PC-3 (cell line): ENCODE measurements at regions not wholly inside any gene's neighbourhood (a gene's known extent, or its start where the extent isn't known, plus 50 kb on each side); places are given as distances from the start of the nearest gene placed in this dataset.

Experiments used
- ATAC-seq: fragments of 200-7000 bp; cut with Tn5 transposase; 2 replicates; pipeline ENCODE4 v1.9.1; 2020; ENCODE audit warnings: mild to moderate bottlenecking, moderate library complexity
- BruUV-seq: library from RNA; stranded (reverse); fragments of 400-500 nt; replicated peaks from 2 replicates; lab custom pipeline; 2021; lab: Mats Ljungman, UMichigan
- CTCF ChIA-PET: fragments of 300-600 bp; sonication (Branson Sonifier 250); formaldehyde crosslinking; loops from one replicate; lab custom pipeline; 2022; ENCODE audit warnings: antibody characterized with exemption; lab: Charles Lee
- POLR2A ChIA-PET: fragments of 300-600 bp; sonication (Branson Sonifier 250); formaldehyde crosslinking; loops from one replicate; lab custom pipeline; 2022; ENCODE audit warnings: antibody characterized with exemption; ENCODE audit not compliant: unreplicated experiment; lab: Charles Lee
- DNase-seq: peaks from one replicate; pipeline ENCODE4 v3.0.0-alpha.2; 2015
- H2AFZ ChIP-seq: fragments of 300-600 bp; sonication (generic); 2 replicates; pipeline ENCODE4 v1.6.0; 2016; ENCODE audit warnings: antibody characterized with exemption, low read length
- H3F3A ChIP-seq: fragments of 300-600 bp; sonication (generic); one replicate; pipeline ENCODE4 v1.6.0; 2017; ENCODE audit warnings: antibody characterized with exemption, low read length, control low read depth, mild to moderate bottlenecking; ENCODE audit not compliant: unreplicated experiment
- H3K27ac ChIP-seq: fragments of 300-600 bp; sonication (generic); 2 replicates; pipeline ENCODE4 v1.5.1; 2016; ENCODE audit warnings: mild to moderate bottlenecking, low read length
- H3K27me3 ChIP-seq: fragments of 300-600 bp; sonication (generic); 2 replicates; pipeline ENCODE4 v1.6.1; 2016; ENCODE audit warnings: low read length, mixed read lengths
- H3K36me3 ChIP-seq: fragments of 300-600 bp; sonication (generic); 2 replicates; pipeline ENCODE4 v1.6.1; 2016; ENCODE audit warnings: low read depth, mixed run types, low read length, mixed read lengths
- H3K4me1 ChIP-seq: fragments of 300-600 bp; sonication (generic); 2 replicates; pipeline ENCODE4 v1.5.1; 2016; ENCODE audit warnings: low read length; ENCODE audit not compliant: insufficient read depth
- H3K4me2 ChIP-seq: fragments of 300-600 bp; sonication (generic); 2 replicates; pipeline ENCODE4 v1.6.0; 2016; ENCODE audit warnings: low read length
- H3K4me3 ChIP-seq: fragments of 300-600 bp; sonication (generic); 2 replicates; pipeline ENCODE4 v1.5.1; 2016; ENCODE audit warnings: mild to moderate bottlenecking, low read length, mixed read lengths
- H3K79me2 ChIP-seq: fragments of 300-600 bp; sonication (generic); 2 replicates; pipeline ENCODE4 v1.6.1; 2017; ENCODE audit warnings: low read length, mixed read lengths
- H3K9ac ChIP-seq: fragments of 300-600 bp; sonication (generic); 2 replicates; pipeline ENCODE4 v1.6.0; 2016; ENCODE audit warnings: mild to moderate bottlenecking, low read length
- H3K9me2 ChIP-seq: fragments of 300-600 bp; sonication (generic); replicated peaks from 2 replicates; pipeline ENCODE4 v1.6.1; 2016; ENCODE audit warnings: mixed run types, low read length, mixed read lengths
- H3K9me3 ChIP-seq: fragments of 300-600 bp; sonication (generic); 2 replicates; pipeline ENCODE4 v1.6.1; 2016; ENCODE audit warnings: low read length, mixed read lengths
- H4K20me1 ChIP-seq: fragments of 300-600 bp; sonication (generic); 2 replicates; pipeline ENCODE4 v1.6.1; 2016; ENCODE audit warnings: low read length, mixed read lengths
- EZH2 ChIP-seq: fragments of 300-600 bp; sonication (generic); IDR thresholded peaks from one replicate; pipeline ENCODE4 v1.6.1; 2017; ENCODE audit warnings: antibody characterized with exemption, mild to moderate bottlenecking, low read length; ENCODE audit not compliant: unreplicated experiment
- EZH2phosphoT487 ChIP-seq: fragments of 300-600 bp; sonication (generic); IDR thresholded peaks from 2 replicates; pipeline ENCODE4 v1.6.1; 2018; ENCODE audit warnings: mild to moderate bottlenecking, antibody characterized with exemption, low read length, borderline replicate concordance
- intact Hi-C: fragments of 100-400 bp; cut with micrococcal nuclease; formaldehyde crosslinking; loops from 2 replicates; pipeline ENCODE4 v1.9.0; 2023
- TF ChIP-seq, protein P1 (sequence below): fragments of 300-600 bp; sonication (generic); conservative IDR thresholded peaks from 2 replicates; pipeline ENCODE4 v1.5.1; 2017; ENCODE audit warnings: antibody characterized with exemption, low read depth, mild to moderate bottlenecking, low read length

DNA sequence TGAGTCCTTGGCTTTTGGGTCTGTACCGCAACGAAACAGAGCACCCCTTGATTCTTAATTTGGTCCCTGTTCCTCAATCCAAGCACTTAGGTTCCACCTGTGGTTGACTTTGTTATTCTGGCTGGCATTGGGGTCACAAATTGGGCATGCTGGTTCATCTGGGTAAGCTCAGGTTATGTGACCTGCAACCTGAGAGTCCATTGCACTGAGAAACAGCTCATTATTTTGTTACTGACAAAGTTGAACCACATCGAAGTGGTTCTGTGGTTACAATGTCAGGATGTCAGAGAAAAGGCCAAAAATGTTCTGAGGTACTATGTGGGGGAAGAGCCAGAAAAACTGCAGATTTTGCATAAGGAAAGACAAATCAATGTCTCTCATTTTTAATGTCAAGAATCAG is 74.2 kb downstream of the ZNF621 start:
- ChIA-PET CTCF (no interaction called here), POLR2A (no interaction called here)
- Histone ChIP-seq H3K4me2 (no peak overlapping the region), H3K36me3 (no peaks in the 10 kb centered on the region), H3K4me1 (peaks cover 4% of the 10 kb centered on the region; the same call in 1 of the 2 replicates), H3F3A (no peaks in the 10 kb centered on the region), H3K9me3 (no peaks in the 10 kb centered on the region), H2AFZ (no peak overlapping the region), H3K4me3 (no peak overlapping the region), H3K9me2 (no peaks in the 10 kb centered on the region), H3K27ac (no peak overlapping the region), H4K20me1 (no peaks in the 10 kb centered on the region), H3K27me3 (peaks cover 19% of the 10 kb centered on the region; the same call in 1 of the 2 replicates), H3K9ac (no peak overlapping the region), H3K79me2 (no peaks in the 10 kb centered on the region)
- intact Hi-C loops, result no loop called here
- DNase-seq (no peak), ATAC-seq (no peak)
- TF ChIP-seq, protein P1, sequence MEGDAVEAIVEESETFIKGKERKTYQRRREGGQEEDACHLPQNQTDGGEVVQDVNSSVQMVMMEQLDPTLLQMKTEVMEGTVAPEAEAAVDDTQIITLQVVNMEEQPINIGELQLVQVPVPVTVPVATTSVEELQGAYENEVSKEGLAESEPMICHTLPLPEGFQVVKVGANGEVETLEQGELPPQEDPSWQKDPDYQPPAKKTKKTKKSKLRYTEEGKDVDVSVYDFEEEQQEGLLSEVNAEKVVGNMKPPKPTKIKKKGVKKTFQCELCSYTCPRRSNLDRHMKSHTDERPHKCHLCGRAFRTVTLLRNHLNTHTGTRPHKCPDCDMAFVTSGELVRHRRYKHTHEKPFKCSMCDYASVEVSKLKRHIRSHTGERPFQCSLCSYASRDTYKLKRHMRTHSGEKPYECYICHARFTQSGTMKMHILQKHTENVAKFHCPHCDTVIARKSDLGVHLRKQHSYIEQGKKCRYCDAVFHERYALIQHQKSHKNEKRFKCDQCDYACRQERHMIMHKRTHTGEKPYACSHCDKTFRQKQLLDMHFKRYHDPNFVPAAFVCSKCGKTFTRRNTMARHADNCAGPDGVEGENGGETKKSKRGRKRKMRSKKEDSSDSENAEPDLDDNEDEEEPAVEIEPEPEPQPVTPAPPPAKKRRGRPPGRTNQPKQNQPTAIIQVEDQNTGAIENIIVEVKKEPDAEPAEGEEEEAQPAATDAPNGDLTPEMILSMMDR, result no peak
- no peak for TF ChIP-seq EZH2phosphoT487
- TF ChIP-seq EZH2, result no peak
- BruUV-seq, result no TSS peak

DNA sequence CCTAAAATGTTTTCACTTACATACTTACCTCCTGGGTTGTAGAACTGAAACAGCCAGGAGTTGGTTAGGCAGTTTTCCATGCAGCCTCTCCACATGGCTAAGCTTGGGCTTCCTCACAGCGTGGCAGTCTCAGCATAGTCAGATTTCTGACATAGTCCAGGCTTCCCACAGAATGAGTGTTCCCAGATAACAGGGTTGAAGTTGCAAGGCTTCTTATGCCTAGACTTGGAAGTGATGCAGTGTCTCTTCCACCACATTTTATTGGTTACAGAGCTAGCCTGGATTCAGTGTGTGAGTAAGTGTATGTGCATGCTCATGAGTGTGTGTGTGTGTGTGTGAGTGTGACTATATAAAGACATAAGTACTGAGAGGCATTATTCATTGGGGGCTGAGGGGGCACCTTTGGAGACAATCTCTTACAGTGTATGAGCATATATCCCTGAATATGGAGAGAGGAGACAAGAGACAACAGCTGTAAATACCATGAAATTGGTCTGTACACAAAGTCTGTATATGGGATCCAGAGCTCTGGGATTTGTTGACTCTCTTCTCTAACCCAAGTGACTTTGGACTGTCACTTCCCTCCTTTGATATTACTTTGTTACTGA is 78.1 kb downstream of the ZNF621 start:
- peaks cover 19% of the 10 kb centered on the region; the same call in 1 of the 2 replicates for H3K27me3 ChIP-seq
- TF ChIP-seq EZH2phosphoT487 (no peak), EZH2 (no peak)
- ATAC-seq (no peak), DNase-seq (no peak)
- H3K4me3 ChIP-seq, result no peak overlapping the region
- H2AFZ ChIP-seq, result no peak overlapping the region
- no peak overlapping the region for H3K9ac ChIP-seq
- H3F3A ChIP-seq, result no peaks in the 10 kb centered on the region
- H3K9me3 ChIP-seq, result no peaks in the 10 kb centered on the region
- H3K4me1 ChIP-seq, result no peaks in the 10 kb centered on the region
- H3K79me2 ChIP-seq, result no peaks in the 10 kb centered on the region
- POLR2A ChIA-PET, result no interaction called here
- no peaks in the 10 kb centered on the region for H3K9me2 ChIP-seq
- no TSS peak for BruUV-seq
- CTCF ChIA-PET, result interaction anchor here (0.7 kb wide), 1 partner anchor 17 kb away, joined by 5 read pairs; no protein-coding TSS in a partner anchor
- H3K27ac ChIP-seq, result no peak overlapping the region
- H3K36me3 ChIP-seq, result no peaks in the 10 kb centered on the region
- H3K4me2 ChIP-seq, result no peak overlapping the region
- H4K20me1 ChIP-seq, result no peaks in the 10 kb centered on the region
- intact Hi-C loops, result no loop called here

DNA sequence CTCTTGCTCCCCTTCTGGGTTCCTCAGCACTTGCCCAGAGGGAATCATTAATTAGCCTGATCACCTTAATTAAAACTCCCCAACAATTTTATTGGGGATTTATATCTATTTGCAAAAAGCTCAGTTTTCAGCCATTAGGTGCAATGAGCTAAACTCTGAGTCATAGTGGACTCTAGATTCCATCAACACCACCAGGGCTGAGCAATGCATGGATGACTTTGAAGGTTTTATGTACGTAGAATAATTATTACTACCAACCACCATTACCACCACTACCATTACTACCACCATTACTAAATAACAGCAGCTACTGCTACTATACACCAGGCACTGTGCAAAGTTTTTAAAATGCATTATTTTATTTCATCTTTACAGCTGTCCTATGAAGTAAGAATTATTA is 81.2 kb downstream of the ZNF621 start:
- intact Hi-C loops, result no loop called here
- Histone ChIP-seq H3K36me3 (no peaks in the 10 kb centered on the region), H3F3A (no peaks in the 10 kb centered on the region), H2AFZ (no peak overlapping the region), H3K9me2 (no peaks in the 10 kb centered on the region), H3K4me3 (no peak overlapping the region), H3K79me2 (no peaks in the 10 kb centered on the region), H3K27ac (no peak overlapping the region), H3K4me1 (no peaks in the 10 kb centered on the region), H3K9me3 (no peaks in the 10 kb centered on the region), H3K9ac (no peak overlapping the region), H4K20me1 (no peaks in the 10 kb centered on the region), H3K4me2 (no peak overlapping the region), H3K27me3 (peaks cover 3% of the 10 kb centered on the region)
- no TSS peak for BruUV-seq
- CTCF ChIA-PET, result no interaction called here
- TF ChIP-seq, protein P1, result no peak
- TF ChIP-seq EZH2, result no peak
- TF ChIP-seq EZH2phosphoT487, result no peak
- POLR2A ChIA-PET, result no interaction called here
- no peak for ATAC-seq
- DNase-seq, result no peak
